Upper lobe of right lung (tissue), 1 donor: ENCODE measurements at regions not wholly inside any gene's neighbourhood (a gene's known extent, or its start where the extent isn't known, plus 50 kb on each side); places are given as distances from the start of the nearest gene placed in this dataset.

Experiments used
- ATAC-seq: fragments of 200-7000 bp; cut with Tn5 transposase; one replicate; pipeline ENCODE4 v1.9.1; 2020; ENCODE audit warnings: mild to moderate bottlenecking, moderate library complexity
- DNase-seq: peaks from one replicate; pipeline ENCODE4 v3.0.0-alpha.2; 2020
- H3K27ac ChIP-seq: fragments of 200-600 bp; one replicate; pipeline ENCODE4 v1.8.0; 2022
- H3K27me3 ChIP-seq: fragments of 200-600 bp; one replicate; pipeline ENCODE4 v1.8.0; 2022; ENCODE audit warnings: mild to moderate bottlenecking
- H3K36me3 ChIP-seq: fragments of 200-600 bp; one replicate; pipeline ENCODE4 v1.8.0; 2022
- H3K4me1 ChIP-seq: fragments of 200-600 bp; one replicate; pipeline ENCODE4 v1.8.0; 2022
- H3K4me3 ChIP-seq: fragments of 200-600 bp; one replicate; pipeline ENCODE4 v1.8.0; 2022; ENCODE audit warnings: mild to moderate bottlenecking
- H3K9me3 ChIP-seq: fragments of 200-600 bp; one replicate; pipeline ENCODE4 v1.8.0; 2022
- intact Hi-C: fragments of 100-400 bp; cut with DNase I; formaldehyde crosslinking; loops from one replicate; pipeline ENCODE4 v1.11.0; 2022
- TF ChIP-seq, protein P1 (sequence below): fragments of 200-600 bp; IDR thresholded peaks from one replicate; pipeline ENCODE4 v1.8.0; 2022; ENCODE audit warnings: antibody characterized with exemption
- donor health status: DM: no; HTN: yes; CAD: no; lungs with severe emphysema.

DNA sequence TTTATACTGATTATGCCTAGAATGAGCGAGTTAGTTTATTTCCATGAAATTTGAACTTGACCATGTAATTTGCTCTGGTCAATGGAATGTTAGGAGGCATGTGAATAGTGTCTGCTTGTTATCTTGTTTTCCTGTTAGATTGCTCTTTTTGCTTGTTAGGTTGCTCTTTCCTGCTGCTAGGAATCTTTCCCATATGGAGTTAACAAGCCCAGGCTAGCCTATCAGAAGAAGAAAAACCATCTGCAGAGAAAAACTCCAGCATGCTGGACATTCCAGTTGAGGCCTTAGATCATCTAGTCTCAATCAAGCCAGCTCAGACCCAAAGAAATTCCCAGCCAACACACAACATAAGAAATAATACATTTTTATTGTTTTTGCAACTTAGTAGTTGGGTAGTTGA is 470.2 kb upstream of the AGTR1 start:
- intact Hi-C loops, result no loop called here
- ATAC-seq (no peak), DNase-seq (no peak)
- no peaks in the 10 kb centered on the region for H3K9me3 ChIP-seq
- H3K27ac ChIP-seq, result no peak overlapping the region
- no peak overlapping the region for H3K4me3 ChIP-seq
- TF ChIP-seq, protein P1, sequence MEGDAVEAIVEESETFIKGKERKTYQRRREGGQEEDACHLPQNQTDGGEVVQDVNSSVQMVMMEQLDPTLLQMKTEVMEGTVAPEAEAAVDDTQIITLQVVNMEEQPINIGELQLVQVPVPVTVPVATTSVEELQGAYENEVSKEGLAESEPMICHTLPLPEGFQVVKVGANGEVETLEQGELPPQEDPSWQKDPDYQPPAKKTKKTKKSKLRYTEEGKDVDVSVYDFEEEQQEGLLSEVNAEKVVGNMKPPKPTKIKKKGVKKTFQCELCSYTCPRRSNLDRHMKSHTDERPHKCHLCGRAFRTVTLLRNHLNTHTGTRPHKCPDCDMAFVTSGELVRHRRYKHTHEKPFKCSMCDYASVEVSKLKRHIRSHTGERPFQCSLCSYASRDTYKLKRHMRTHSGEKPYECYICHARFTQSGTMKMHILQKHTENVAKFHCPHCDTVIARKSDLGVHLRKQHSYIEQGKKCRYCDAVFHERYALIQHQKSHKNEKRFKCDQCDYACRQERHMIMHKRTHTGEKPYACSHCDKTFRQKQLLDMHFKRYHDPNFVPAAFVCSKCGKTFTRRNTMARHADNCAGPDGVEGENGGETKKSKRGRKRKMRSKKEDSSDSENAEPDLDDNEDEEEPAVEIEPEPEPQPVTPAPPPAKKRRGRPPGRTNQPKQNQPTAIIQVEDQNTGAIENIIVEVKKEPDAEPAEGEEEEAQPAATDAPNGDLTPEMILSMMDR, result no peak
- no peaks in the 10 kb centered on the region for H3K27me3 ChIP-seq
- no peaks in the 10 kb centered on the region for H3K4me1 ChIP-seq
- no peaks in the 10 kb centered on the region for H3K36me3 ChIP-seq

DNA sequence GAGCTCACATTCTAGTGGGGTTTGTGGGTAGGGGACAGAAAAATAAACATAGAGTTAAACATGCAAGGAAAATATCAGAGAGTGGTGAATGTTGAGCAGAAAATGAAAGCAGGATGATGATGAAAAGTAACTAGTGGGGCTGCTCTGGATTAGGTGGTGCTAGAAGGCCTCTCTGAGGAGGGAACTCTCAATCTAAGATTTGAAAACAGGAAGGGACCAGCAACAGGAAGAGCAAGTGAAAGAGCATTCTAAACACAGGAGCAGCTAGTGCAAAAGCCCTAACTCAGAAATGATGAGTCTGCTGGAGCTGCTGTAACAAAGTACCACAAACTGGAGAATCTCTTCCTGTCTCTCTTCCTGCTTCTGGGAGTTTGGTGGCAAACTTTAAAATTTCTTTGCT is 468.6 kb upstream of the AGTR1 start:
- no peaks in the 10 kb centered on the region for H3K4me1 ChIP-seq
- no peaks in the 10 kb centered on the region for H3K27me3 ChIP-seq
- no peaks in the 10 kb centered on the region for H3K36me3 ChIP-seq
- H3K9me3 ChIP-seq, result no peaks in the 10 kb centered on the region
- TF ChIP-seq, protein P1, result no peak
- no peak overlapping the region for H3K4me3 ChIP-seq
- ATAC-seq (no peak), DNase-seq (no peak)
- intact Hi-C loops, result no loop called here
- no peak overlapping the region for H3K27ac ChIP-seq

DNA sequence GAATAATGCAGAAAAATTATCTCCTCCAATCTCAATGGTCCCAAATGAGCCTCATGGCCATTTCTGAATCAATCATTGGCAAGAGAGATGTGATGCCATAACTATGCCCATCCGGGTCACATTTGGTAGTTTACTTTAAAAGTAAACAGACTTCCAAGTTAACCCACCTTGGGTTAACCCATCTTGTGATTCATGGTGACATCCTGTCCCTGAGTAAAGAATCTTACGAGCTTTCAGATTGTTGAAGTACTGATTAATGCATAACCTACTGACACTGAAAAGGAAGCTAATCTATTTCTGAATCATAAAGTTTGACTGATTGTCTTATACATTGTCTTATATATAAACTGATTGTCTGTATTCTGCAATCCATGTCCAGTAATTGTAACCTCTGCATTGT is 467.2 kb upstream of the AGTR1 start:
- no peaks in the 10 kb centered on the region for H3K9me3 ChIP-seq
- H3K27ac ChIP-seq, result no peak overlapping the region
- DNase-seq (no peak), ATAC-seq (no peak)
- intact Hi-C loops, result no loop called here
- H3K4me3 ChIP-seq, result no peak overlapping the region
- H3K27me3 ChIP-seq, result no peaks in the 10 kb centered on the region
- TF ChIP-seq, protein P1, result no peak
- H3K36me3 ChIP-seq, result no peaks in the 10 kb centered on the region
- H3K4me1 ChIP-seq, result no peaks in the 10 kb centered on the region

DNA sequence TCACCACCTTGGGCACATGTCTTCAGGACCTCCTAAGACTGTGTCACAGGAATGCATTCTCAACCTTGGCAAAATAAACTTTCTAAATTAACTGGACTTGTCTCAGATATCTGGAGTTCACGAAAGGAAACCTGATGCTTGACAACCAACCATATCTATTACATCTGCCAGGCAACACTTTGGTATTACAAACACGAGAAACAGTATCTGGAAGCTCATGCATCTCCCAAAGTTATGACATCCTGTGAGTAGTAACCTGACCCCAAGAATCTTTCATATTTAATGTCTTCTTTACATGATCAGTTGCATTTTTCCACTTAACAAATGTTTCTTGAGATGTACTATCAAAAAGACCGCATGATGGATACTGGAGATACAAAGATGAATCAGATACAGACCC is 465.3 kb upstream of the AGTR1 start:
- Histone ChIP-seq H3K27me3 (no peaks in the 10 kb centered on the region), H3K27ac (no peak overlapping the region), H3K4me3 (no peak overlapping the region), H3K36me3 (no peaks in the 10 kb centered on the region), H3K9me3 (no peaks in the 10 kb centered on the region), H3K4me1 (no peaks in the 10 kb centered on the region)
- ATAC-seq (no peak), DNase-seq (no peak)
- TF ChIP-seq, protein P1, result no peak
- intact Hi-C loops, result no loop called here

DNA sequence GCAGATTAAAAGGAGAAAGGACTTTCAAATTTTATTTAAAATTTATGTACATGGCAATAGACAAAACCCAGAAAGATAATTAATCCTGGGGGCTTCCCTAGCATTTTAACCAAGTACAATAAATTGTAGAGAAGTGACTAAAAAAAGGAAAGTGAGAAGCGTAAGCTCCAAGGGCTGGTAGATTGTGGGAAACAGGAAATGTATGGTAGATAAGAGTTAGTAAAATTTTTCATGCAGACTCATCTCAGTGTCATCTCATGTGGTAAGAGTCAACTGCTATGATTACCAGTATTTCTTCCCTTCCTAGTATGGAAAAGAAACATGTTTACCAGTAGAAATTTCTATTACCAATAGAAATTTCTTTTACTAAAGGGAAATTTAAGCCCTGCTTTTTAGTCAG is 464.3 kb upstream of the AGTR1 start:
- Histone ChIP-seq H3K9me3 (no peaks in the 10 kb centered on the region), H3K36me3 (no peaks in the 10 kb centered on the region), H3K27ac (no peak overlapping the region), H3K4me3 (no peak overlapping the region), H3K27me3 (no peaks in the 10 kb centered on the region), H3K4me1 (no peaks in the 10 kb centered on the region)
- intact Hi-C loops, result no loop called here
- no peak for ATAC-seq
- TF ChIP-seq, protein P1, result no peak
- DNase-seq, result no peak

DNA sequence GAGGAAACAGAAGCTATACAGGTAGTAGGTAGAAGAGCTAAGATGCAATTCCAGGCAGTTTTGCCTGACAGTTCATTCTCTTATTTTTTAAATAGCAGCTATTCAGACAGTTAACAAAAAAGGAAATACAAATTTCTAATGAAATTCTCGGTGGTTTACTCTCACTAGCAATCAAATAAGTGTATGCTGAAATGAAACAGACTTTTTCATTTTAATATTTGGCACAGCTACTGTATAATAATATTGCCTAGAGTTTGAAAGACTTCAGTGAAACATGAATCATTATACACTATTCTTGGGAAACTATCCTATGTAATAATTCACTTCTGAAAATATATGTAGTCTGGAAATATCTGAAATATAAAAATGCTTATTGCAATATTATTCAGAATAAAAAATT is 463.2 kb upstream of the AGTR1 start:
- H3K9me3 ChIP-seq, result no peaks in the 10 kb centered on the region
- TF ChIP-seq, protein P1, result no peak
- H3K4me3 ChIP-seq, result no peak overlapping the region
- ATAC-seq (no peak), DNase-seq (no peak)
- intact Hi-C loops, result no loop called here
- no peaks in the 10 kb centered on the region for H3K27me3 ChIP-seq
- H3K27ac ChIP-seq, result no peak overlapping the region
- no peaks in the 10 kb centered on the region for H3K4me1 ChIP-seq
- no peaks in the 10 kb centered on the region for H3K36me3 ChIP-seq
